CD4-positive, alpha-beta T cell treated with Interleukin-4 for 4 hours (primary cell): ENCODE measurements at regions not wholly inside any gene's neighbourhood (a gene's known extent, or its start where the extent isn't known, plus 50 kb on each side); places are given as distances from the start of the nearest gene placed in this dataset.
"Not testable (repeated sequence)": the region's sequence is repeated elsewhere in the genome, so short reads cannot be mapped to it uniquely, and the experiment has no call there.

ENCODE experiments used
- DNase-seq: peaks from one replicate; pipeline ENCODE4 v3.0.0-alpha.2; 2020

- DNase-seq = no peak
Observed at GRCh38 chr5:63553073-63553472, 409.2 kb downstream of the HTR1A start.

GRCh38 chr5:63535840-63536602 is 426.2 kb downstream of the HTR1A start:
- no peak for DNase-seq

- no peak for DNase-seq
Observed at GRCh38 chr5:63524281-63524680, 438.0 kb downstream of the HTR1A start.

- no peak for DNase-seq
Observed at GRCh38 chr5:63516006-63516405, 446.2 kb downstream of the HTR1A start.

GRCh38 chr5:63500242-63500641 is 462.0 kb downstream of the HTR1A start:
- DNase-seq = no peak

GRCh38 chr5:63495225-63495624 is 467.0 kb downstream of the HTR1A start:
- DNase-seq = no peak

GRCh38 chr5:63483338-63483737 is 478.9 kb downstream of the HTR1A start:
- DNase-seq = no peak

- no peak for DNase-seq
Observed at GRCh38 chr5:63473335-63473967, 488.8 kb downstream of the HTR1A start.

- DNase-seq = no peak
Observed at GRCh38 chr5:63456279-63456678, 506.0 kb downstream of the HTR1A start.

- DNase-seq = no peak
Observed at GRCh38 chr5:63451188-63451587, 511.1 kb downstream of the HTR1A start.

- no peak for DNase-seq
Observed at GRCh38 chr5:63439537-63439936, 522.7 kb downstream of the HTR1A start.

GRCh38 chr5:63409737-63410136 is 552.5 kb downstream of the HTR1A start:
- DNase-seq = no peak

- DNase-seq = no peak
Observed at GRCh38 chr5:63408984-63409383, 553.3 kb downstream of the HTR1A start.

GRCh38 chr5:63401436-63402046 is 560.7 kb downstream of the HTR1A start:
- DNase-seq = no peak

GRCh38 chr5:63400079-63400478 is 562.2 kb downstream of the HTR1A start:
- no peak for DNase-seq

- no peak for DNase-seq
Observed at GRCh38 chr5:63398346-63398745, 563.9 kb downstream of the HTR1A start.

GRCh38 chr5:63388188-63388587 is 574.1 kb downstream of the HTR1A start:
- DNase-seq = not testable (repeated sequence)

- no peak for DNase-seq
Observed at GRCh38 chr5:63375851-63376250, 586.4 kb downstream of the HTR1A start.

GRCh38 chr5:63374085-63374484 is 588.2 kb downstream of the HTR1A start:
- no peak for DNase-seq

GRCh38 chr5:63351164-63351563 is 611.1 kb downstream of the HTR1A start:
- no peak for DNase-seq

- no peak for DNase-seq
Observed at GRCh38 chr5:63346451-63346850, 615.8 kb downstream of the HTR1A start.

GRCh38 chr5:63341442-63341841 is 620.8 kb downstream of the HTR1A start:
- DNase-seq = no peak

- DNase-seq = no peak
Observed at GRCh38 chr5:63323926-63324325, 638.3 kb downstream of the HTR1A start.

GRCh38 chr5:63314551-63314950 is 647.7 kb downstream of the HTR1A start:
- no peak for DNase-seq
